ENCODE measurements at regions not wholly inside any gene's neighbourhood (a gene's known extent, or its start where the extent isn't known, plus 50 kb on each side); places are given as distances from the start of the nearest gene placed in this dataset.

DNA sequence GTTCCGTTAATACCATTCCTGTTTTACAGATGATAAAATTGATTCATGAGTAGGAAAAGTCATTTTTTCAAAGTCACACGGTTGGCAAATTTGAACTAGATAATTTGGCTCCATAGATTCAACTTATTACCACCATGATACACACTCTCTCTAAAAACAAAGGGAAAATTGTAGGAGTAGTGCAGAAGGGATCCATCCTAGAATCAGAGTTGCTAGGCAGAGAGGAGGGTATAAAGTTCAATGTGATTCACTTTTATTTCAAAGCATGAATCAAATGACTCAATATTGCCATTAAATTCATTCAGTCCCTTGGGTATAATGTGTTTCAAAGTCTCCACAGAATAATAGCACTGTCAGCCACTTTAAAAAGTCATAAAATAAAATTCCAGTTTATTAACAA, 747.2 kb upstream of the ACO1 start:
- Histone ChIP-seq H4K20me1 (ENCODE audit: insufficient read depth, low read length) (no peaks in the 10 kb centered on the region), H3K27ac (ENCODE audit: low read length) (no peak overlapping the region), H3K36me3 (replicated peaks; ENCODE audit: low read depth, low read length) (no peaks in the 10 kb centered on the region), H2AFZ (ENCODE audit: low read depth, low read length) (no peak overlapping the region), H3K4me3 (ENCODE audit: low read length) (no peak overlapping the region), H3K9ac (ENCODE audit: low read length) (no peak overlapping the region), H3K9me3 (ENCODE audit: insufficient read depth, low read length) (no peaks in the 10 kb centered on the region), H3K4me1 (ENCODE audit: low read length) (no peaks in the 10 kb centered on the region), H3K27me3 (ENCODE audit: low read depth, low read length) (no peaks in the 10 kb centered on the region), H3K79me2 (ENCODE audit: low read length) (no peaks in the 10 kb centered on the region), H3K4me2 (ENCODE audit: low read length) (no peak overlapping the region)
- TF ChIP-seq EZH2phosphoT487 (IDR thresholded peaks at IDR 0.05; ENCODE audit: low read depth): no peak
- TF ChIP-seq, protein P1, sequence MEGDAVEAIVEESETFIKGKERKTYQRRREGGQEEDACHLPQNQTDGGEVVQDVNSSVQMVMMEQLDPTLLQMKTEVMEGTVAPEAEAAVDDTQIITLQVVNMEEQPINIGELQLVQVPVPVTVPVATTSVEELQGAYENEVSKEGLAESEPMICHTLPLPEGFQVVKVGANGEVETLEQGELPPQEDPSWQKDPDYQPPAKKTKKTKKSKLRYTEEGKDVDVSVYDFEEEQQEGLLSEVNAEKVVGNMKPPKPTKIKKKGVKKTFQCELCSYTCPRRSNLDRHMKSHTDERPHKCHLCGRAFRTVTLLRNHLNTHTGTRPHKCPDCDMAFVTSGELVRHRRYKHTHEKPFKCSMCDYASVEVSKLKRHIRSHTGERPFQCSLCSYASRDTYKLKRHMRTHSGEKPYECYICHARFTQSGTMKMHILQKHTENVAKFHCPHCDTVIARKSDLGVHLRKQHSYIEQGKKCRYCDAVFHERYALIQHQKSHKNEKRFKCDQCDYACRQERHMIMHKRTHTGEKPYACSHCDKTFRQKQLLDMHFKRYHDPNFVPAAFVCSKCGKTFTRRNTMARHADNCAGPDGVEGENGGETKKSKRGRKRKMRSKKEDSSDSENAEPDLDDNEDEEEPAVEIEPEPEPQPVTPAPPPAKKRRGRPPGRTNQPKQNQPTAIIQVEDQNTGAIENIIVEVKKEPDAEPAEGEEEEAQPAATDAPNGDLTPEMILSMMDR (IDR thresholded peaks at IDR 0.05; ENCODE audit: low read depth, low read length): no peak

DNA sequence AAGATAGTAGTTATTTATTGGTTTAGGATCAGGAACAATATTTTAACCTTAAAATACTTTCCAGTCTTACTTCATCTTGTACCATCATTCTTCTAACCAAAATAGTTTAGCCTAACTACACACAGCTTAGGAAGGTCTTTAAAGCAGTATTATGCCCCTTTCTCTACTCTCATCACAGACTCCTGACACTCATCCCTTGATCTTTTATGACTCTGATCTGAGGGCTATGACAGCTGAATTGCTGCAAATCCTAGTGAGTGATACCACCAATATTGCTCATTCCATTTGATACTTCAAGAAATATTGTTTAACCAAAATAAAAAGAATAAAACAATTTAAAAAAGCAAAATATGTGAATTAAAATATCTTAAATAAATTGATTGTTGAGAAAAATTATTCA, 746.6 kb upstream of the ACO1 start:
- TF ChIP-seq, protein P1 (IDR thresholded peaks at IDR 0.05; ENCODE audit: low read depth, low read length): no peak
- no peak for TF ChIP-seq EZH2phosphoT487 (IDR thresholded peaks at IDR 0.05; ENCODE audit: low read depth)
- Histone ChIP-seq H3K4me2 (ENCODE audit: low read length) (no peak overlapping the region), H3K36me3 (replicated peaks; ENCODE audit: low read depth, low read length) (no peaks in the 10 kb centered on the region), H3K9me3 (ENCODE audit: insufficient read depth, low read length) (no peaks in the 10 kb centered on the region), H2AFZ (ENCODE audit: low read depth, low read length) (no peak overlapping the region), H3K4me3 (ENCODE audit: low read length) (no peak overlapping the region), H4K20me1 (ENCODE audit: insufficient read depth, low read length) (no peaks in the 10 kb centered on the region), H3K27ac (ENCODE audit: low read length) (no peak overlapping the region), H3K9ac (ENCODE audit: low read length) (no peak overlapping the region), H3K27me3 (ENCODE audit: low read depth, low read length) (no peaks in the 10 kb centered on the region), H3K79me2 (ENCODE audit: low read length) (no peaks in the 10 kb centered on the region), H3K4me1 (ENCODE audit: low read length) (no peaks in the 10 kb centered on the region)

DNA sequence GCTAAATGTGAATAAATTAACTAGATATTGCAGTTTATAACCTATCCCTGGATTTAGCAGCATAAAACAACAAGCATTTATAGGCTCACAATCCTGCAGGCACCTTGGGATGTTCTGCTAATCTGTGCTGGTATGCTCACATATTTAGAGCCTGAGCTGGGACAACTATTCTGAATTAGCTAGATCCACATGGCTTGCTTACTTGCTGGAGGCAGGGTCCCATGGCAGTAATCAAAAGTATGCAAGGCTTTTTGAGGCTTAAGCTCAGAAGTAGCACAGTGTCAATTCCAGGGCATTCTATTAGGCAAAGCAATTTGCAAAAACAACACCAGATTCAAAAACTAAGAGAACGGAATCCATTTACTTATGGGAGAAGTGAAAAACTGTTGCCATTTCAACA, 745.0 kb upstream of the ACO1 start:
- Histone ChIP-seq H3K4me3 (ENCODE audit: low read length) (no peak overlapping the region), H3K4me2 (ENCODE audit: low read length) (no peak overlapping the region), H2AFZ (ENCODE audit: low read depth, low read length) (no peak overlapping the region), H3K36me3 (replicated peaks; ENCODE audit: low read depth, low read length) (no peaks in the 10 kb centered on the region), H3K9ac (ENCODE audit: low read length) (no peak overlapping the region), H4K20me1 (ENCODE audit: insufficient read depth, low read length) (no peaks in the 10 kb centered on the region), H3K4me1 (ENCODE audit: low read length) (no peaks in the 10 kb centered on the region), H3K27ac (ENCODE audit: low read length) (no peak overlapping the region), H3K9me3 (ENCODE audit: insufficient read depth, low read length) (no peaks in the 10 kb centered on the region), H3K27me3 (ENCODE audit: low read depth, low read length) (no peaks in the 10 kb centered on the region), H3K79me2 (ENCODE audit: low read length) (no peaks in the 10 kb centered on the region)
- TF ChIP-seq, protein P1 (IDR thresholded peaks at IDR 0.05; ENCODE audit: low read depth, low read length): no peak
- no peak for TF ChIP-seq EZH2phosphoT487 (IDR thresholded peaks at IDR 0.05; ENCODE audit: low read depth)

DNA sequence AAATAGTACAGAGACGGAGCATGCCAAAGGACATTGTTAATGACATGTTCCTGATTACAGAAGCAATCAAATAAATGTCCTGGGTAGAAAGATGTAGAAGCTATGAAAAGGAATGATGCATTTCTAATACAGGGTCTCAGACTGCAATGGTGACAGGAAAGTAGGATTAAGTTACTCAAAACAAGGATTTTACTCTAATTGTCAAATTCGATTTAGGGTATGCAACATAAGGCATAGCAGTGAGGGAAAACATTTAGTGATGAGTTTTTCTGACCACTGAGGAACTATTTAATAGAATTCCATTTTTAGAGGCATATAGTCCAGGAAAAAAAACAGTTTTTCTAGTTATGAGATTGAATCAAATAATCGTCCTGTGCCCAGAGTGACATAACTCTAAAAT, 715.1 kb upstream of the ACO1 start:
- Histone ChIP-seq H3K79me2 (ENCODE audit: low read length) (no peaks in the 10 kb centered on the region), H3K9me3 (ENCODE audit: insufficient read depth, low read length) (no peaks in the 10 kb centered on the region)

More for the DNA sequence above, 715.1 kb upstream of the ACO1 start:
- TF ChIP-seq EZH2phosphoT487 (IDR thresholded peaks at IDR 0.05; ENCODE audit: low read depth): no peak
- TF ChIP-seq, protein P1 (IDR thresholded peaks at IDR 0.05; ENCODE audit: low read depth, low read length): no peak
- Histone ChIP-seq H3K4me2 (ENCODE audit: low read length) (no peak overlapping the region), H3K27me3 (ENCODE audit: low read depth, low read length) (no peaks in the 10 kb centered on the region), H2AFZ (ENCODE audit: low read depth, low read length) (no peak overlapping the region), H3K9ac (ENCODE audit: low read length) (no peak overlapping the region), H3K27ac (ENCODE audit: low read length) (no peak overlapping the region), H4K20me1 (ENCODE audit: insufficient read depth, low read length) (no peaks in the 10 kb centered on the region), H3K4me3 (ENCODE audit: low read length) (no peak overlapping the region), H3K4me1 (ENCODE audit: low read length) (peaks cover 12% of the 10 kb centered on the region), H3K36me3 (replicated peaks; ENCODE audit: low read depth, low read length) (no peaks in the 10 kb centered on the region)
